ENCODE measurements at regions not wholly inside any gene's neighbourhood (a gene's known extent, or its start where the extent isn't known, plus 50 kb on each side); places are given as distances from the start of the nearest gene placed in this dataset.

GRCh38 chr3:87461036-87461435, 184.7 kb upstream of the POU1F1 start:
- TF ChIP-seq GABPA (IDR thresholded peaks at IDR 0.05 in 1 of 2, conservative IDR thresholded peaks at IDR 0.05 in 1 of 2): no peak
- no peak for TF ChIP-seq CTCF (IDR thresholded peaks at IDR 0.05; ENCODE audit: low read depth, low read length, missing input control)
- no peak for TF ChIP-seq SP1 (IDR thresholded peaks at IDR 0.05)
- no peak for TF ChIP-seq REST (IDR thresholded peaks at IDR 0.05)
- TF ChIP-seq YY1 (IDR thresholded peaks at IDR 0.05): no peak
- TF ChIP-seq ZBTB33 (IDR thresholded peaks at IDR 0.05): no peak
- no peak for TF ChIP-seq RAD21 (IDR thresholded peaks at IDR 0.05)
- TF ChIP-seq JUND (IDR thresholded peaks at IDR 0.05): no peak

Measured in liver (tissue), 3 donors.